WERI-Rb-1 (cell line): ENCODE measurements at regions not wholly inside any gene's neighbourhood (a gene's known extent, or its start where the extent isn't known, plus 50 kb on each side); places are given as distances from the start of the nearest gene placed in this dataset.

ENCODE experiments used
- DNase-seq: peaks from one replicate; pipeline ENCODE4 v3.0.0-alpha.2; 2020
- H3K27ac ChIP-seq: fragments of 250-450 bp; sonication (Bioruptor Pico); 2 replicates; pipeline ENCODE4 v1.5.1; 2020; ENCODE audit warnings: mild to moderate bottlenecking, moderate library complexity
- H3K27me3 ChIP-seq: fragments of 250-450 bp; sonication (Bioruptor Pico); 2 replicates; pipeline ENCODE4 v1.5.1; 2021; ENCODE audit warnings: mild to moderate bottlenecking, low read depth, moderate library complexity; ENCODE audit not compliant: insufficient read depth, severe bottlenecking
- H3K36me3 ChIP-seq: fragments of 250-450 bp; sonication (Bioruptor Pico); 2 replicates; pipeline ENCODE4 v1.5.1; 2020; ENCODE audit warnings: mild to moderate bottlenecking, moderate library complexity
- H3K4me3 ChIP-seq: 2 replicates; pipeline ENCODE4 v1.5.1; 2011; ENCODE audit warnings: low read depth, mild to moderate bottlenecking, control low read depth, low read length
- H3K9me3 ChIP-seq: fragments of 250-450 bp; sonication (Bioruptor Pico); 2 replicates; pipeline ENCODE4 v1.5.1; 2021; ENCODE audit warnings: mild to moderate bottlenecking, moderate library complexity; ENCODE audit not compliant: severe bottlenecking
- TF ChIP-seq, protein P1 (sequence below): IDR thresholded peaks from 2 replicates; pipeline ENCODE4 v1.5.1; 2011; ENCODE audit warnings: low read depth, mild to moderate bottlenecking, control low read depth, inconsistent platforms, low read length

DNA sequence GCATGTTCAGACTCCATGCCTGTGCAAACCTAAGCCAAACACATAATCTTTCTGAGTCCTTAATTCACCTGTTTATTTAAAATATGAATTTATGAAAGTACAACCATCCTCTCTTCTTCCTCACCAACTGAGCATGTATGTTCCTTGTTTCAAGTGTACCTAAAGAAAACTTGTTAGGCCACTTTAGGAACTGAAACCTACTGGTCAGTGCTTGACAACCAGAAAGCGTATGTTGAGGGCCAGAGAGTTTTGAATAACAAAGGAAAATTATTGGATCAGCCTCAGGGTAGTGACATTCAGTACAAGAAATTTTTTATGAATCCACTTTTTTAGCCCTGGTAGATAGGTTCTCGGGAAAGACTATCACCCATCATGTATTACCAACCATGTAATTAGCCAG is 847.6 kb upstream of the CELF4 start:
- no peak for DNase-seq
- Histone ChIP-seq H3K27me3 (no peaks in the 10 kb centered on the region), H3K9me3 (peaks cover 3% of the 10 kb centered on the region), H3K4me3 (no peak overlapping the region), H3K36me3 (no peaks in the 10 kb centered on the region), H3K27ac (no peak overlapping the region)
- TF ChIP-seq, protein P1, sequence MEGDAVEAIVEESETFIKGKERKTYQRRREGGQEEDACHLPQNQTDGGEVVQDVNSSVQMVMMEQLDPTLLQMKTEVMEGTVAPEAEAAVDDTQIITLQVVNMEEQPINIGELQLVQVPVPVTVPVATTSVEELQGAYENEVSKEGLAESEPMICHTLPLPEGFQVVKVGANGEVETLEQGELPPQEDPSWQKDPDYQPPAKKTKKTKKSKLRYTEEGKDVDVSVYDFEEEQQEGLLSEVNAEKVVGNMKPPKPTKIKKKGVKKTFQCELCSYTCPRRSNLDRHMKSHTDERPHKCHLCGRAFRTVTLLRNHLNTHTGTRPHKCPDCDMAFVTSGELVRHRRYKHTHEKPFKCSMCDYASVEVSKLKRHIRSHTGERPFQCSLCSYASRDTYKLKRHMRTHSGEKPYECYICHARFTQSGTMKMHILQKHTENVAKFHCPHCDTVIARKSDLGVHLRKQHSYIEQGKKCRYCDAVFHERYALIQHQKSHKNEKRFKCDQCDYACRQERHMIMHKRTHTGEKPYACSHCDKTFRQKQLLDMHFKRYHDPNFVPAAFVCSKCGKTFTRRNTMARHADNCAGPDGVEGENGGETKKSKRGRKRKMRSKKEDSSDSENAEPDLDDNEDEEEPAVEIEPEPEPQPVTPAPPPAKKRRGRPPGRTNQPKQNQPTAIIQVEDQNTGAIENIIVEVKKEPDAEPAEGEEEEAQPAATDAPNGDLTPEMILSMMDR, result no peak

DNA sequence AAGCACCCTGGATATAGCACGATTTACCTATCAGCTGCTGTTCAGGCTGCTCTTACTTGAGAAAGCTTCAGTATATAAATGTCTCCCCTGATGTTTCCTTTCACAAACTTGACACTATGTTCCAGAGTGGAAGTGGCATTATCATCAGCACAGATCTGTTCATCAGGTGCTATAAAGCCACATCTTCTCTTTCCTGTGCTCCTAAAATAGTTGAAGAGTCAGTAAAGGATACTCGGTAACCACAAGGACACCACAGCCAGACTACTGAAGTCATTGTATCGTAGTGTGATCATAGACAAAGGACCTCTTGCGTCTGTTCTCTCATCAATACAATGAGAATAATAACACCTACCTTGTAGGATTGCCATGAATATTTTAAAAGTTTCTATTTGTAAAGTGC is 841.0 kb upstream of the CELF4 start:
- DNase-seq, result no peak
- H3K36me3 ChIP-seq, result no peaks in the 10 kb centered on the region
- no peaks in the 10 kb centered on the region for H3K27me3 ChIP-seq
- TF ChIP-seq, protein P1, result no peak
- H3K9me3 ChIP-seq, result peaks cover 3% of the 10 kb centered on the region
- H3K27ac ChIP-seq, result no peak overlapping the region
- H3K4me3 ChIP-seq, result no peak overlapping the region

DNA sequence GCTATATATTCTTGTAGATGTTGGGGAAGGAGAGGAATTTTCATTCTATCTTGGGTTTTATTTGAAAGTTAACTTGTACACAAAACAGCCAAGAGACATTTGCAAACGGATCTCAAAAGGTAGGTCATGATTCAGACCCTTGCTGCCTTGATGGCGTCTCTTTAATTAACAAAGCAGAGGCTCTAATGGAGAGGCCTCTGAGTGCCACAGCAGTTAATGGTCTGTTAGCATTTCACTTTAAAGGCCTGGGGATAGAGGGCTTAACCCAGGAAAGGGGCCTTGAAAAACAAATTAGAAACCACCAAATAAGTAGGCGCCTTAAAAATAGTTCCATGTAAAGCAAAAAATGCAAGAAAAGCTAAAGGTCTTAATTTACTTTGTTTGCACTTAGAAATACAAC is 836.9 kb upstream of the CELF4 start:
- Histone ChIP-seq H3K27me3 (no peaks in the 10 kb centered on the region), H3K9me3 (no peaks in the 10 kb centered on the region), H3K4me3 (no peak overlapping the region), H3K36me3 (no peaks in the 10 kb centered on the region), H3K27ac (no peak overlapping the region)
- no peak for DNase-seq
- TF ChIP-seq, protein P1, result no peak

DNA sequence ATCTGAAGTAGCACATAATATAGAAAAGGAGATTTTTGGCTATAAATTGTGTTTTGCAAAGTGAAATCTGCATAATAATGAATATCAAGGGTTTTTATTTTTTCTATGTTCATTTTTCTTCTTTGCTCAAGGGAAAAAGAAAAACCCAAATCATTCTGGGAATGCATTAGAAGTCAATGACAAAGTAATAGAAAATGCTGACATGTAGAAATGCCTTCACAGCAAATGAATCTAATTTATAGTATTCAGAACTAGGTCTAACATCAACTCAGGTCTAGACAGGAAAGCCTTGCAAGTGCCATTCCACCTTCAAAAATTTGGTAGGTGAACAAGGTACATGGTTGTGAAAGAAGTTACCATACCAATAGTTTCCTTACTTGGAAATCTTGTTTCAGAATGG is 831.5 kb upstream of the CELF4 start:
- H3K27me3 ChIP-seq, result no peaks in the 10 kb centered on the region
- H3K36me3 ChIP-seq, result no peaks in the 10 kb centered on the region
- TF ChIP-seq, protein P1, result no peak
- no peak for DNase-seq
- no peaks in the 10 kb centered on the region for H3K9me3 ChIP-seq
- H3K4me3 ChIP-seq, result no peak overlapping the region
- no peak overlapping the region for H3K27ac ChIP-seq

DNA sequence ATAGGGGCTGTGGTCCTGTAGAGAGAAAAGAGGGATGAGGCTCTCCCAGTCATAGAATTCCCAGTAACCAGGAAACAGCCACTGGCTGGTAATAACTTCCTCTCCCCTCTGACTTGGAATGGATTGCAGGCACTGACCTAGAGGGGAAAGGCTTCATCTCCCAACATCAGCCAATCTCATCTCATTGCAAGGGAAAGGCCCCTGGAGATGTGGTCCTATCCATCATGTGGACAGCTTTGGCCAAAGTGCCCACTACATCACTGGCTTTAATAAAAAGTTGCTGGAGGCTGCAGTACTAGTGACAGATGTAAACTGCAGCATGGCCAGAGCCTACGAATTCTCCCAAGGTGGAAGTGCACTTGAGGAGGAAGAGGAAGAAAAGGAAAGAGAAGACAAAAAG is 820.5 kb upstream of the CELF4 start:
- H3K36me3 ChIP-seq, result no peaks in the 10 kb centered on the region
- H3K27me3 ChIP-seq, result no peaks in the 10 kb centered on the region
- TF ChIP-seq, protein P1, result no peak
- no peak overlapping the region for H3K4me3 ChIP-seq
- H3K9me3 ChIP-seq, result no peaks in the 10 kb centered on the region
- DNase-seq, result no peak
- H3K27ac ChIP-seq, result no peak overlapping the region
